ENCODE measurements at regions not wholly inside any gene's neighbourhood (a gene's known extent, or its start where the extent isn't known, plus 50 kb on each side); places are given as distances from the start of the nearest gene placed in this dataset.
"Not testable (repeated sequence)": the region's sequence is repeated elsewhere in the genome, so short reads cannot be mapped to it uniquely, and the experiment has no call there.

DNA sequence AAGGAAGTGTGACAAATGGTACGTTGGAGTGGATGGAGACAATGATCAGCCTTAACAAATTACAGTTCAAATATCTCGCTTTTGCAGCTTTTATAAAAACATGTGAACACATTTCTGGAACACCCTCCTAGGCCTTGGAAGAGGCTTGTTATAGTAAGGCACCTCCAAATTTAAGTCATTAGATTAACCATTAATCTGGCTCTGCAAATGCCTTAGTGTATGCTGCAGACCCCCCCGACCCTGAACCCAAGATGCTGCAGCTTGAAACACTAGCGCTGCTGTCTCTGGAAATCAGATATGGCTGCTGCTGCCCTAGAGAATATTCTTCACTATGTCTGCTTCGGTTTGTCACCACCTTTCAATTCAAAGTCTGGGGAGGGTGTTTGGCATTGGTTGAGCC is 196.4 kb downstream of the MIS18A start:
- H3K27me3 ChIP-seq (replicated peaks; ENCODE audit: insufficient read depth, low read depth, low read length, poor library complexity), result peaks cover 26% of the 10 kb centered on the region
- no peaks in the 10 kb centered on the region for H3K36me3 ChIP-seq (ENCODE audit: insufficient read depth, low read length, poor library complexity, severe bottlenecking)
- CTCF ChIA-PET, result no interaction called here
- no TSS peak for BruUV-seq (replicated peaks)
- POLR2A ChIA-PET (ENCODE audit: low non-redundant PET), result no interaction called here
- H3K27ac ChIP-seq (ENCODE audit: low read depth, low read length, poor library complexity, severe bottlenecking), result no peak overlapping the region
- peaks cover 3% of the 10 kb centered on the region for H3K4me1 ChIP-seq (ENCODE audit: insufficient read depth, low read length, poor library complexity, severe bottlenecking)
- intact Hi-C loops (cut with micrococcal nuclease; ENCODE audit: unreplicated experiment), result no loop called here
- DNase-seq (ENCODE audit: low spot score), result no peak
- no peak for TF ChIP-seq EZH2 (IDR thresholded peaks at IDR 0.05; ENCODE audit: borderline replicate concordance, low read depth, low read length, poor library complexity, severe bottlenecking)
- TF ChIP-seq, protein P1, sequence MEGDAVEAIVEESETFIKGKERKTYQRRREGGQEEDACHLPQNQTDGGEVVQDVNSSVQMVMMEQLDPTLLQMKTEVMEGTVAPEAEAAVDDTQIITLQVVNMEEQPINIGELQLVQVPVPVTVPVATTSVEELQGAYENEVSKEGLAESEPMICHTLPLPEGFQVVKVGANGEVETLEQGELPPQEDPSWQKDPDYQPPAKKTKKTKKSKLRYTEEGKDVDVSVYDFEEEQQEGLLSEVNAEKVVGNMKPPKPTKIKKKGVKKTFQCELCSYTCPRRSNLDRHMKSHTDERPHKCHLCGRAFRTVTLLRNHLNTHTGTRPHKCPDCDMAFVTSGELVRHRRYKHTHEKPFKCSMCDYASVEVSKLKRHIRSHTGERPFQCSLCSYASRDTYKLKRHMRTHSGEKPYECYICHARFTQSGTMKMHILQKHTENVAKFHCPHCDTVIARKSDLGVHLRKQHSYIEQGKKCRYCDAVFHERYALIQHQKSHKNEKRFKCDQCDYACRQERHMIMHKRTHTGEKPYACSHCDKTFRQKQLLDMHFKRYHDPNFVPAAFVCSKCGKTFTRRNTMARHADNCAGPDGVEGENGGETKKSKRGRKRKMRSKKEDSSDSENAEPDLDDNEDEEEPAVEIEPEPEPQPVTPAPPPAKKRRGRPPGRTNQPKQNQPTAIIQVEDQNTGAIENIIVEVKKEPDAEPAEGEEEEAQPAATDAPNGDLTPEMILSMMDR (conservative IDR thresholded peaks at IDR 0.05; ENCODE audit: low read depth, low read length), result no peak
- no peaks in the 10 kb centered on the region for H3K9me3 ChIP-seq (ENCODE audit: low read depth, low read length, poor library complexity, severe bottlenecking)
- H3K4me3 ChIP-seq (ENCODE audit: low read depth, low read length, poor library complexity, severe bottlenecking), result no peak overlapping the region

DNA sequence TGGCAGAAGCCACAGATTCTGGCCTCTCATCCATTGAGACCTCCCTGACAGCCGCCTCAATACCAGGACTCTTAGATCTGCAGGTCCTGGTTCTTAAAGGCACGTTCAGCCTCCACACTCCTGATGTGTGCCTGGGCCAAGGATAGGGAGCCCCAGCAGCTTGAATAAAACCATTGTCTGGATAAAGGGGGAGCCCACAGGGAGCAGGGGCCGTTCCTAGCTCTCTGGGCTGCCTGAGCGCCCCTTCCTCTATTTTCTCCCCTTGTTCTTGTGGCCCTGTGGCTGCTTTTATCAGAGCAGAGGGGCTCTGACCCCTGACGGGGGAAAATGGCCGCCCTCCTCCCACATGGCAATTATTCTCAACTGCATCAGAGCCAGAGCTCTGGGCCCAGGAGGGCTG is 200.8 kb downstream of the HUNK start:
- H3K27ac ChIP-seq (ENCODE audit: low read depth, low read length, poor library complexity, severe bottlenecking), result no peak overlapping the region
- BruUV-seq (replicated peaks), result no TSS peak
- H3K36me3 ChIP-seq (ENCODE audit: insufficient read depth, low read length, poor library complexity, severe bottlenecking), result no peaks in the 10 kb centered on the region
- H3K4me1 ChIP-seq (ENCODE audit: insufficient read depth, low read length, poor library complexity, severe bottlenecking), result no peaks in the 10 kb centered on the region
- peaks cover 8% of the 10 kb centered on the region for H3K27me3 ChIP-seq (replicated peaks; ENCODE audit: insufficient read depth, low read depth, low read length, poor library complexity)
- intact Hi-C loops (cut with micrococcal nuclease; ENCODE audit: unreplicated experiment), result no loop called here
- ChIA-PET CTCF (no interaction called here), POLR2A (ENCODE audit: low non-redundant PET) (interaction anchor here (0.6 kb wide), 1 partner anchor 23 kb away, joined by 4 read pairs; no protein-coding TSS in a partner anchor)
- no peak overlapping the region for H3K4me3 ChIP-seq (ENCODE audit: low read depth, low read length, poor library complexity, severe bottlenecking)
- TF ChIP-seq, protein P1 (conservative IDR thresholded peaks at IDR 0.05; ENCODE audit: low read depth, low read length), result no peak
- TF ChIP-seq EZH2 (IDR thresholded peaks at IDR 0.05; ENCODE audit: borderline replicate concordance, low read depth, low read length, poor library complexity, severe bottlenecking), result no peak
- no peaks in the 10 kb centered on the region for H3K9me3 ChIP-seq (ENCODE audit: low read depth, low read length, poor library complexity, severe bottlenecking)
- no peak for DNase-seq (ENCODE audit: low spot score)

DNA sequence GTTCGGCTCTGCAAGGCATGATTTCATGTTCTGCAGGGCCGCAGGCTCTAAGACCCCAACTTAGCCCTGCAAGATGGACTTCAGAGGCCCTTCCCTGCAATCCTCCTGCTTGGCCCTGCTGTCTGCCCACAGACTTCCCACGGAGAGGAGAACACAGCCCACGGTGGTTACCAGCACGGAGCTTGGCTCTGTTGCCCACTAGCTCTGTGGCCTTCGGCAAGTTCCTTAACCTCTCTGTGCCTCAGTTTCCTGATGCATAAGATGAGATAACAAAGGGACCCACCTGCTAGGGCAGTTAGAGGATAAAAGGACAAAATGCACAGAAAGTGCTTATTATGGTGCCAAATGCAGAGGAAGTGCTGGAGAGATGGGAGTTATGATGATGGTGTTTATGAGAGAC is 200.4 kb downstream of the HUNK start:
- ChIA-PET POLR2A (ENCODE audit: low non-redundant PET) (no interaction called here), CTCF (no interaction called here)
- H3K27ac ChIP-seq (ENCODE audit: low read depth, low read length, poor library complexity, severe bottlenecking), result no peak overlapping the region
- no TSS peak for BruUV-seq (replicated peaks)
- no peaks in the 10 kb centered on the region for H3K4me1 ChIP-seq (ENCODE audit: insufficient read depth, low read length, poor library complexity, severe bottlenecking)
- no peaks in the 10 kb centered on the region for H3K36me3 ChIP-seq (ENCODE audit: insufficient read depth, low read length, poor library complexity, severe bottlenecking)
- intact Hi-C loops (cut with micrococcal nuclease; ENCODE audit: unreplicated experiment), result no loop called here
- TF ChIP-seq EZH2 (IDR thresholded peaks at IDR 0.05; ENCODE audit: borderline replicate concordance, low read depth, low read length, poor library complexity, severe bottlenecking), result no peak
- TF ChIP-seq, protein P1 (conservative IDR thresholded peaks at IDR 0.05; ENCODE audit: low read depth, low read length), result no peak
- H3K4me3 ChIP-seq (ENCODE audit: low read depth, low read length, poor library complexity, severe bottlenecking), result no peak overlapping the region
- DNase-seq (ENCODE audit: low spot score), result no peak
- peaks cover 6% of the 10 kb centered on the region for H3K27me3 ChIP-seq (replicated peaks; ENCODE audit: insufficient read depth, low read depth, low read length, poor library complexity)
- H3K9me3 ChIP-seq (ENCODE audit: low read depth, low read length, poor library complexity, severe bottlenecking), result no peaks in the 10 kb centered on the region

DNA sequence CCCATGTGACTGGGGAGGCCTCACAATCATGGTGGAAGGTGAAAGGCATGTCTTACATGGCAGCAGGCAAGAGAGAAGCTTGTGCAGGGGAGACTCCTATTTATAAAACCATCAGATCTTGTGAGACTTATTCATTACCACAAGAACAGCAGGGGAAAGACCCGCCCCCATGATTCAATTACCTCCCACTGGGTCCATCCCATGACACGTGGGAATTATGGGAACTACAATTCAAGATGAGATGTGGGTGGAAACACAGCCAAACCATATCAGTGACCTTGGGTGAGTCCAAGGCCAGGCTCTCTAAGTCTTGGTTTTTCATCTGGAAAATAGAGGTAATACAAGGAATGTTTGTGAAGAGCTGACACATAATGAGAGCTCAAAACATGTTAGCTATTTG is 198.8 kb downstream of the HUNK start:
- BruUV-seq (replicated peaks); H3K4me3 ChIP-seq (ENCODE audit: low read depth, low read length, poor library complexity, severe bottlenecking); H3K9me3 ChIP-seq (ENCODE audit: low read depth, low read length, poor library complexity, severe bottlenecking); H3K27ac ChIP-seq (ENCODE audit: low read depth, low read length, poor library complexity, severe bottlenecking); H3K27me3 ChIP-seq (replicated peaks; ENCODE audit: insufficient read depth, low read depth, low read length, poor library complexity); H3K4me1 ChIP-seq (ENCODE audit: insufficient read depth, low read length, poor library complexity, severe bottlenecking); POLR2A ChIA-PET (ENCODE audit: low non-redundant PET); CTCF ChIA-PET; intact Hi-C loops (cut with micrococcal nuclease; ENCODE audit: unreplicated experiment); DNase-seq (ENCODE audit: low spot score); H3K36me3 ChIP-seq (ENCODE audit: insufficient read depth, low read length, poor library complexity, severe bottlenecking): not testable (repeated sequence)

Data from A673 (cell line).